CD14-positive monocyte (primary cell): ENCODE measurements at regions not wholly inside any gene's neighbourhood (a gene's known extent, or its start where the extent isn't known, plus 50 kb on each side); places are given as distances from the start of the nearest gene placed in this dataset.

ENCODE experiments used
- DNase-seq, 3 donors: peaks; one replicate each; pipeline ENCODE4 v3.0.0-alpha.2; 2011 to 2022
- H2AFZ ChIP-seq: 2 replicates; pipeline ENCODE4 v1.6.0; 2012; ENCODE audit warnings: mild to moderate bottlenecking, low read depth, low read length, inconsistent platforms; ENCODE audit not compliant: insufficient read depth, poor library complexity, severe bottlenecking
- H3K27ac ChIP-seq, 2 donors: 1 replicate in 1 of 2; 2 replicates in 1 of 2; pipeline ENCODE4 v1.5.1; 2012 to 2013; ENCODE audit warnings: low read length in 2 of 2, control low read depth in 1 of 2, inconsistent platforms in 1 of 2, low read depth in 1 of 2, mild to moderate bottlenecking in 1 of 2
- H3K27me3 ChIP-seq, 2 donors: one replicate each; pipeline versions ENCODE4 v1.6.0 to v1.6.1; 2011 to 2013; ENCODE audit warnings: low read length in 2 of 2; ENCODE audit not compliant: control insufficient read depth in 2 of 2, insufficient read depth in 2 of 2
- H3K36me3 ChIP-seq, 2 donors: replicated peaks in 1 of 2; 1 replicate in 1 of 2; 2 replicates in 1 of 2; pipeline versions ENCODE4 v1.5.1 to v1.6.1; 2012 to 2013; ENCODE audit warnings: low read length in 2 of 2, control low read depth in 1 of 2, inconsistent platforms in 1 of 2, mild to moderate bottlenecking in 1 of 2; ENCODE audit not compliant: insufficient read depth in 2 of 2, control insufficient read depth in 1 of 2
- H3K4me1 ChIP-seq, 2 donors: 1 replicate in 1 of 2; 2 replicates in 1 of 2; pipeline versions ENCODE4 v1.5.1 to v1.6.1; 2012 to 2013; ENCODE audit warnings: low read length in 2 of 2, control low read depth in 1 of 2, inconsistent platforms in 1 of 2, mild to moderate bottlenecking in 1 of 2, moderate library complexity in 1 of 2; ENCODE audit not compliant: insufficient read depth in 2 of 2, control insufficient read depth in 1 of 2
- H3K4me2 ChIP-seq: replicated peaks from 2 replicates; pipeline ENCODE3; 2012; ENCODE audit warnings: low read length, moderate library complexity, mild to moderate bottlenecking; ENCODE audit not compliant: poor library complexity, severe bottlenecking; ENCODE audit errors: extremely low read depth
- H3K4me3 ChIP-seq, 3 experiments: fragments of 200-600 bp in 1 of 3; sonication (generic) in 1 of 3; replicated peaks in 1 of 3; 1 replicate in 2 of 3; 2 replicates in 1 of 3; pipeline ENCODE4 v1.5.1; 2011 to 2013; ENCODE audit warnings: low read length in 3 of 3, mild to moderate bottlenecking in 3 of 3, control low read depth in 2 of 3, low read depth in 2 of 3, inconsistent platforms in 1 of 3, moderate library complexity in 1 of 3
- H3K79me2 ChIP-seq: 2 replicates; pipeline ENCODE4 v1.6.0; 2012; ENCODE audit warnings: mild to moderate bottlenecking, control low read depth, inconsistent platforms, low read length, moderate library complexity; ENCODE audit not compliant: insufficient read depth
- H3K9ac ChIP-seq: 2 replicates; pipeline ENCODE4 v1.6.0; 2017; ENCODE audit warnings: low read length, mild to moderate bottlenecking; ENCODE audit not compliant: insufficient read depth, poor library complexity, severe bottlenecking
- H3K9me3 ChIP-seq, 2 donors: replicated peaks in 1 of 2; 1 replicate in 1 of 2; 2 replicates in 1 of 2; pipeline versions ENCODE4 v1.5.1 to v1.6.1; 2012 to 2013; ENCODE audit warnings: low read length in 2 of 2, control low read depth in 1 of 2; ENCODE audit not compliant: control insufficient read depth in 1 of 2, insufficient read depth in 1 of 2
- H4K20me1 ChIP-seq: 2 replicates; pipeline ENCODE4 v1.6.0; 2012; ENCODE audit warnings: mild to moderate bottlenecking, low read length, control low read depth, moderate library complexity; ENCODE audit not compliant: insufficient read depth
- H3K27ac Mint-ChIP-seq, 7 donors: one replicate each; pipeline ENCODE4 v1.8.0; 2020; ENCODE audit warnings: mild to moderate bottlenecking in 7 of 7, mixed read lengths in 7 of 7, moderate library complexity in 6 of 7, inconsistent platforms in 2 of 7
- H3K27me3 Mint-ChIP-seq, 3 donors: one replicate each; pipeline ENCODE4 v1.8.0; 2021 to 2022; ENCODE audit warnings: low read depth in 3 of 3, mild to moderate bottlenecking in 3 of 3, mixed read lengths in 3 of 3, moderate library complexity in 3 of 3, inconsistent platforms in 1 of 3
- H3K36me3 Mint-ChIP-seq, 2 donors: one replicate each; pipeline ENCODE4 v1.8.0; 2020; ENCODE audit warnings: mixed read lengths in 2 of 2, inconsistent platforms in 1 of 2, mild to moderate bottlenecking in 1 of 2
- H3K4me1 Mint-ChIP-seq: one replicate; pipeline ENCODE4 v1.8.0; 2020; ENCODE audit warnings: mild to moderate bottlenecking, mixed read lengths
- H3K4me3 Mint-ChIP-seq, 2 donors: one replicate each; pipeline ENCODE4 v1.8.0; 2020; ENCODE audit warnings: mild to moderate bottlenecking in 2 of 2, mixed read lengths in 2 of 2, moderate library complexity in 1 of 2
- H3K9me3 Mint-ChIP-seq, 7 donors: one replicate each; pipeline ENCODE4 v1.8.0; 2020 to 2022; ENCODE audit warnings: mixed read lengths in 7 of 7, mild to moderate bottlenecking in 6 of 7, moderate library complexity in 6 of 7, inconsistent platforms in 2 of 7
- WGBS: methylation state at CpG from one replicate; pipeline ENCODE4 v1.1.5; 2013; ENCODE audit warnings: missing lambda C conversion rate; ENCODE audit not compliant: insufficient coverage; 5-methylcytosine and 5-hydroxymethylcytosine counted together
- intact Hi-C, 2 donors: fragments of 100-400 bp; cut with micrococcal nuclease; formaldehyde crosslinking; loops; one replicate each; pipeline versions ENCODE4 v1.15.0 to v1.15.1; 2023
- TF ChIP-seq, protein P1 (sequence below): fragments of 200-600 bp; IDR thresholded peaks from one replicate; pipeline ENCODE4 v1.8.0; 2022; ENCODE audit warnings: antibody characterized with exemption, mild to moderate bottlenecking

DNA sequence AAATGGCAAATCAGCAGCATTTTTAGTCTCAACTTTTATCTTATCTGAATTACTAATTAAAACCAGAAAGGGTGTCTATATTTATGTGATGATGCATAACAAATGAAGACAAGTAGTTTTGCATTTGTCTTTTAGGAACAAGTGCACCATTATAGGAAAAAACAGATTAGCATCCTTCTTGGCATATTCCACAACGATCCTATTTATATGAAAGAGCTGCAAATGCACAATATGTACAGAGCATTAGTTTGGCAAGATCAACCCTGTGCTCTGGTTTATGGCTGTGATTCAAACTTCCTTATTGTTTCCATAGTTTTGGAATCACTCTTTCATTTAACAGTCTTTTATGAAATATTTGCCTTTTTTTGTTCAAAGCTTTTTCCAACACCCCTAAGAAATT is 486.8 kb downstream of the KCNH5 start:
- no peaks in the 10 kb centered on the region for H3K36me3 Mint-ChIP-seq
- Histone ChIP-seq H3K9ac (no peak overlapping the region), H4K20me1 (no peaks in the 10 kb centered on the region), H3K9me3 (peaks cover 5 to 21% of the 10 kb centered on the region in 2 donors), H3K4me1 (no peaks in the 10 kb centered on the region), H3K79me2 (no peaks in the 10 kb centered on the region), H3K27me3 (no peaks in the 10 kb centered on the region), H3K4me2 (no peak overlapping the region), H3K36me3 (no peaks in the 10 kb centered on the region), H2AFZ (no peak overlapping the region), H3K4me3 (no peak overlapping the region), H3K27ac (no peak overlapping the region)
- no peak overlapping the region for H3K27ac Mint-ChIP-seq
- TF ChIP-seq, protein P1, sequence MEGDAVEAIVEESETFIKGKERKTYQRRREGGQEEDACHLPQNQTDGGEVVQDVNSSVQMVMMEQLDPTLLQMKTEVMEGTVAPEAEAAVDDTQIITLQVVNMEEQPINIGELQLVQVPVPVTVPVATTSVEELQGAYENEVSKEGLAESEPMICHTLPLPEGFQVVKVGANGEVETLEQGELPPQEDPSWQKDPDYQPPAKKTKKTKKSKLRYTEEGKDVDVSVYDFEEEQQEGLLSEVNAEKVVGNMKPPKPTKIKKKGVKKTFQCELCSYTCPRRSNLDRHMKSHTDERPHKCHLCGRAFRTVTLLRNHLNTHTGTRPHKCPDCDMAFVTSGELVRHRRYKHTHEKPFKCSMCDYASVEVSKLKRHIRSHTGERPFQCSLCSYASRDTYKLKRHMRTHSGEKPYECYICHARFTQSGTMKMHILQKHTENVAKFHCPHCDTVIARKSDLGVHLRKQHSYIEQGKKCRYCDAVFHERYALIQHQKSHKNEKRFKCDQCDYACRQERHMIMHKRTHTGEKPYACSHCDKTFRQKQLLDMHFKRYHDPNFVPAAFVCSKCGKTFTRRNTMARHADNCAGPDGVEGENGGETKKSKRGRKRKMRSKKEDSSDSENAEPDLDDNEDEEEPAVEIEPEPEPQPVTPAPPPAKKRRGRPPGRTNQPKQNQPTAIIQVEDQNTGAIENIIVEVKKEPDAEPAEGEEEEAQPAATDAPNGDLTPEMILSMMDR: no peak
- H3K9me3 Mint-ChIP-seq: peaks cover 0 to 5% (median 4%) of the 10 kb centered on the region in 7 donors
- no peaks in the 10 kb centered on the region for H3K4me1 Mint-ChIP-seq
- peaks cover 0 to 2% (median 0%) of the 10 kb centered on the region in 3 donors for H3K27me3 Mint-ChIP-seq
- no CpG with 5 or more reads among the region's 1 CpG for WGBS
- H3K4me3 Mint-ChIP-seq: no peak overlapping the region
- no peak for DNase-seq
- intact Hi-C loops: no loop called here

GRCh38 chr14:62585247-62585646 is 460.0 kb downstream of the KCNH5 start:
- no peak for DNase-seq
- Histone ChIP-seq H3K4me1 (no peaks in the 10 kb centered on the region), H3K27me3 (no peaks in the 10 kb centered on the region), H4K20me1 (no peaks in the 10 kb centered on the region), H3K9me3 (no peaks in the 10 kb centered on the region), H3K27ac (no peak overlapping the region), H3K4me2 (no peak overlapping the region), H3K9ac (no peak overlapping the region), H3K79me2 (no peaks in the 10 kb centered on the region), H3K36me3 (no peaks in the 10 kb centered on the region), H3K4me3 (no peak overlapping the region), H2AFZ (no peak overlapping the region)
- intact Hi-C loops: no loop called here
- TF ChIP-seq, protein P1: no peak
- Mint-ChIP-seq H3K4me1 (no peaks in the 10 kb centered on the region), H3K27me3 (no peaks in the 10 kb centered on the region), H3K36me3 (no peaks in the 10 kb centered on the region), H3K4me3 (no peak overlapping the region), H3K27ac (no peak overlapping the region), H3K9me3 (peaks cover 0 to 12% (median 2%) of the 10 kb centered on the region in 7 donors)
- no CpG with 5 or more reads among the region's 2 CpGs for WGBS
